ENCODE measurements at regions not wholly inside any gene's neighbourhood (a gene's known extent, or its start where the extent isn't known, plus 50 kb on each side); places are given as distances from the start of the nearest gene placed in this dataset.

DNA sequence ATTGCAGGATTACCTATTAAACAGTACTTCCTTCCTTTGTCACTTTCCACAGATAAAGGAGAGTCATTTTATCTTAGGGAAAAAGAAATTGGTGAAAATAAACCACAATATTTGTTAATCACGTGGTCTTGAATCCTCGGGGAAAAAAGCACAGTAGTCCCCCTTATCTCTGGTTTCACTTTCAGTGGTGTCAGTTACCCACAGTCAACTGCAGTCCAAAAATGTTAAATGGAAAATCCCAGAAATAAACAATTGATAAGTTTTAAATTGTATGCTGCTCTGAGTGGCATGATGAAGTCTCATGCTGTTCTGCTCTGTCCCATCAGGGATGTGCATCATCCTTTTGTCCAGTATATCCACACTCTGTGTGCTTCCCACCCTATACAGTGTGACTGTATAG lies 405.2 kb upstream of the MPDZ start:
- H3K4me3 ChIP-seq (ENCODE audit: low read depth, low read length), result no peak overlapping the region
- H3K36me3 ChIP-seq, result no peaks in the 10 kb centered on the region
- no peaks in the 10 kb centered on the region for H3K27me3 ChIP-seq
- no peaks in the 10 kb centered on the region for H3K9me3 ChIP-seq
- TF ChIP-seq, protein P1, sequence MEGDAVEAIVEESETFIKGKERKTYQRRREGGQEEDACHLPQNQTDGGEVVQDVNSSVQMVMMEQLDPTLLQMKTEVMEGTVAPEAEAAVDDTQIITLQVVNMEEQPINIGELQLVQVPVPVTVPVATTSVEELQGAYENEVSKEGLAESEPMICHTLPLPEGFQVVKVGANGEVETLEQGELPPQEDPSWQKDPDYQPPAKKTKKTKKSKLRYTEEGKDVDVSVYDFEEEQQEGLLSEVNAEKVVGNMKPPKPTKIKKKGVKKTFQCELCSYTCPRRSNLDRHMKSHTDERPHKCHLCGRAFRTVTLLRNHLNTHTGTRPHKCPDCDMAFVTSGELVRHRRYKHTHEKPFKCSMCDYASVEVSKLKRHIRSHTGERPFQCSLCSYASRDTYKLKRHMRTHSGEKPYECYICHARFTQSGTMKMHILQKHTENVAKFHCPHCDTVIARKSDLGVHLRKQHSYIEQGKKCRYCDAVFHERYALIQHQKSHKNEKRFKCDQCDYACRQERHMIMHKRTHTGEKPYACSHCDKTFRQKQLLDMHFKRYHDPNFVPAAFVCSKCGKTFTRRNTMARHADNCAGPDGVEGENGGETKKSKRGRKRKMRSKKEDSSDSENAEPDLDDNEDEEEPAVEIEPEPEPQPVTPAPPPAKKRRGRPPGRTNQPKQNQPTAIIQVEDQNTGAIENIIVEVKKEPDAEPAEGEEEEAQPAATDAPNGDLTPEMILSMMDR (IDR thresholded peaks at IDR 0.05; ENCODE audit: low read depth, low read length), result no peak
- H3K4me1 ChIP-seq, result no peaks in the 10 kb centered on the region
- DNase-seq, result no peak

DNA sequence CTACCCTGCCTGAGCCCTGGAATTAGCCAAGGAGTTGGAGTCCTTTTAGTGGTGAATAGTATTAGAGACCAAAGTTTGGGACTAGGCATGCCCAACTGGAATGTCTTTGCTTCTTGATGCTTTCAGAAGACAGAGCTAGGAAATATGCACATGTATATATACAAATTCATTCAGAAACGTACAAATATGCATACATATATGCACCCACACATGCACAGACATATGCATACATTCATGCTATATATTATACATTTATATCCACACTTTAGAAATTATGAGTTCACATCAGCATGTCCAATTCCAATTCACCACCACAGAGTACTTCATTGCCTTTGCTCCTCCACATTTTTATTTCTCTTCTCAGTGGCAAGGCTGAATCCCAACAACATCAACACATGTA lies 398.3 kb upstream of the MPDZ start:
- Histone ChIP-seq H3K4me1 (no peaks in the 10 kb centered on the region), H3K27me3 (no peaks in the 10 kb centered on the region), H3K9me3 (no peaks in the 10 kb centered on the region), H3K36me3 (no peaks in the 10 kb centered on the region), H3K4me3 (ENCODE audit: low read depth, low read length) (no peak overlapping the region)
- TF ChIP-seq, protein P1 (IDR thresholded peaks at IDR 0.05; ENCODE audit: low read depth, low read length), result no peak
- no peak for DNase-seq

DNA sequence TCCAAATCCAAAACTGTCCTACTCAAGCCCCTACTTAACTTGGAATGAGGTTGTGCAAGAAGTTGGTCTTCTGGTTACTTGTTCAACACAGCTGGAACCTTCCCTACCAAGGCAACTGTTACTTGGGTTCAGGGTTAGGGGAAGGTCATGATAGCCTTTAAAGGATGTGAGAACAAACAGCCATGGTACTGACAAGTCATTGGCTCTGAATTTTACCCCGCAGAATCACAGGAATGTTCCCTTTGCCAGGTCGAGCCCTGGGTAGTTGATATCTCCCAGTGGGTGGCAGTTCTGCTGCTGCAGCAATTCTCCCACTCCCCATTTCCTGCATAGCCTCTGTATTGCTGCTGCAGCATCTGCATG lies 396.1 kb upstream of the MPDZ start:
- H3K27me3 ChIP-seq, result no peaks in the 10 kb centered on the region
- no peak overlapping the region for H3K4me3 ChIP-seq (ENCODE audit: low read depth, low read length)
- no peak for DNase-seq
- no peaks in the 10 kb centered on the region for H3K4me1 ChIP-seq
- TF ChIP-seq, protein P1 (IDR thresholded peaks at IDR 0.05; ENCODE audit: low read depth, low read length), result no peak
- no peaks in the 10 kb centered on the region for H3K36me3 ChIP-seq
- no peaks in the 10 kb centered on the region for H3K9me3 ChIP-seq

DNA sequence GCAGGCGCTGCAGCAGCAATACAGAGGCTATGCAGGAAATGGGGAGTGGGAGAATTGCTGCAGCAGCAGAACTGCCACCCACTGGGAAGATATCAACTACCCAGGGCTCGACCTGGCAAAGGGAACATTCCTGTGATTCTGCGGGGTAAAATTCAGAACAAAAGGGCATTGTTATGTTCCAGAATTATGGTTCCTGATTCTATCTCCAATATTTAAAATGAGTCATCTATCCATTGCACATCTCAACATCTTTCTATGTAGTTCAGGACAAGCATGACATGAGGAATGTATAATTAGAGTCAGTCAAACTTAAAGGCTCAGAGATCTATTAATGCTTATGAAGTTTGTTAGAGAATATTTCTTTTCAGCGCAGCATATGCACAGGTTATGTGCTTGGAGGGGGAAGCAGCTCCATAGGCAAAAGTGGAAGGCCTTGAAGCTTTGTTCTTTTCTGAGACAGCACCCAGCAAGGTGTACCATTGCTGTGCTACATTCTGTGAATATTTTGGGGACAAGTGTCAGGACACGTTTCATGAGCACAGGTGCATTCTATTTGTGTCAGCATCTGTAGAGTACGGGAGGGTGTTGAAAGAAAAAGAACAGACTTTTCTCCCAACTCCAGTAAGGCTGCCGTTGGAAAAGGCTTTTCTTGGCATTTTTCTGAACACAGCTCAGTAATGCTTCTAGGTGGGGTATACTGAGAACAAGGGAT lies 395.6 kb upstream of the MPDZ start:
- Histone ChIP-seq H3K4me3 (ENCODE audit: low read depth, low read length) (no peak overlapping the region), H3K9me3 (no peaks in the 10 kb centered on the region), H3K27me3 (no peaks in the 10 kb centered on the region), H3K4me1 (no peaks in the 10 kb centered on the region), H3K36me3 (no peaks in the 10 kb centered on the region)
- TF ChIP-seq, protein P1 (IDR thresholded peaks at IDR 0.05; ENCODE audit: low read depth, low read length), result no peak
- no peak for DNase-seq

DNA sequence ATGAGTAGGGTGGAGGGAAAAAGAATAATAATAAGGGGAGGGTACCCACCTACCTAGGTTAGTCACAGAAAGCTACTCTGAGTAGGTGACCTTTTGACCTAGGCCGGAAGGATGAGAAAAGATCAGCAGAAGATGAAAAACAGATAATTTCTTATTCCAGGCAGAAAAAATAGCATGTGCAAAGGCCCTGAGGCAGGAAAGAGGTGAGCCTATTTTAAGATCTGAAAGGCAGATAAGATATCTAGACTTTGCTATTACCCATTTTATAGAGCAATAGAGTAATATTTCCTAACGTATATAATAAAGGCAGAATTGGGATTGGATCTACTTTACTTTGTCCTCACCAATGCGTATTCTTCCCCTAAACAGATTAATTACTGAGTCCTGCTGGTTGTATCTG lies 393.9 kb upstream of the MPDZ start:
- Histone ChIP-seq H3K9me3 (no peaks in the 10 kb centered on the region), H3K27me3 (no peaks in the 10 kb centered on the region), H3K4me1 (no peaks in the 10 kb centered on the region), H3K36me3 (no peaks in the 10 kb centered on the region), H3K4me3 (ENCODE audit: low read depth, low read length) (no peak overlapping the region)
- TF ChIP-seq, protein P1 (IDR thresholded peaks at IDR 0.05; ENCODE audit: low read depth, low read length), result no peak
- no peak for DNase-seq

DNA sequence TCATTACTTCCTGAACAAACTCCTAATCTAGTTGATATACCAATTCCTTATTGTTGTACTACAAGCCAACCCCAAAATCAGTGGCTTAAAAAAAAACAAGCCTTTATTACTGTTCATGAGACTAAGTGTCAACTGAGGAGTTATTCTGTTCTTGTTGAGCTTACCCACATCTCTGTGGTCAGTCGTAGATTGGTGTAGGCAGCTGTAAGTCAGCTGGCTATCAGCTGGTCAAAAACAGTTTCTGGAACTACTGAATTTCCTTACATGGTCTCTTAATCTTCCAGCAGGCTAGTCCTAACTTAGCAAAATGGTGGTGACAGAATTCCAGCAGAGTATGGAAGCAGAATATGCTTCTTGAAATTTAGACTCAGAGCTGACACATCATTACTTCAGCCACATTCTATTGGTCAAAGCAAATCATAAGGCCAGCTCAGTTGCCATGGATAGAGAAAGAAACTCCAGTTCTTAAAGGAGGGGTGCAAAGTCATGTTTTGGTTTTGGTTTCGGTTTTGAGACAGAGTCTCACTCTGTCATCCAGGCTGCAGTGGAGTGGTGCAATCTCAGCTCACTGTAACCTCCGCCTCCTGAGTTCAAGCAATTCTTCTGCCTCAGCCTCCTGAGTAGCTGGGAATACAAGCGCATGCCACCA lies 386.1 kb upstream of the MPDZ start:
- DNase-seq, result no peak
- no peaks in the 10 kb centered on the region for H3K9me3 ChIP-seq
- no peaks in the 10 kb centered on the region for H3K4me1 ChIP-seq
- no peak overlapping the region for H3K4me3 ChIP-seq (ENCODE audit: low read depth, low read length)
- TF ChIP-seq, protein P1 (IDR thresholded peaks at IDR 0.05; ENCODE audit: low read depth, low read length), result no peak
- no peaks in the 10 kb centered on the region for H3K27me3 ChIP-seq
- no peaks in the 10 kb centered on the region for H3K36me3 ChIP-seq

All from BE2C (cell line).